Aorta (tissue), 5 donors: ENCODE measurements at regions not wholly inside any gene's neighbourhood (a gene's known extent, or its start where the extent isn't known, plus 50 kb on each side); places are given as distances from the start of the nearest gene placed in this dataset.

Source experiments
- ATAC-seq: fragments of 200-7000 bp; cut with Tn5 transposase; one replicate; pipeline ENCODE4 v1.9.1; 2022; ENCODE audit warnings: moderate library complexity; ENCODE audit not compliant: low FRiP score
- DNase-seq, 2 donors: peaks; one replicate each; pipeline ENCODE4 v3.0.0-alpha.2; 2020
- H3K27ac ChIP-seq, 2 donors: one replicate each; pipeline ENCODE4 v1.5.1; 2013; ENCODE audit warnings: low read length in 2 of 2, mild to moderate bottlenecking in 2 of 2, moderate library complexity in 2 of 2, control low read depth in 1 of 2, inconsistent platforms in 1 of 2, low read depth in 1 of 2
- H3K27me3 ChIP-seq, 2 donors: one replicate each; pipeline ENCODE4 v1.6.1; 2013; ENCODE audit warnings: control low read depth in 1 of 2, low read length in 1 of 2, mild to moderate bottlenecking in 1 of 2, moderate library complexity in 1 of 2; ENCODE audit not compliant: insufficient read depth in 2 of 2, control insufficient read depth in 1 of 2
- H3K36me3 ChIP-seq, 2 donors: one replicate each; pipeline ENCODE4 v1.6.1; 2013; ENCODE audit warnings: control low read depth in 1 of 2, low read length in 1 of 2, mild to moderate bottlenecking in 1 of 2; ENCODE audit not compliant: insufficient read depth in 2 of 2, control insufficient read depth in 1 of 2
- H3K4me1 ChIP-seq, 2 donors: one replicate each; pipeline ENCODE4 v1.6.1; 2013; ENCODE audit warnings: low read length in 2 of 2, control low read depth in 1 of 2, mild to moderate bottlenecking in 1 of 2, moderate library complexity in 1 of 2; ENCODE audit not compliant: insufficient read depth in 2 of 2, control insufficient read depth in 1 of 2
- H3K4me3 ChIP-seq, 2 donors: one replicate each; pipeline ENCODE4 v1.5.1; 2013; ENCODE audit warnings: low read length in 2 of 2, control low read depth in 1 of 2, mild to moderate bottlenecking in 1 of 2
- H3K9me3 ChIP-seq: one replicate; pipeline ENCODE4 v1.6.1; 2013; ENCODE audit warnings: mild to moderate bottlenecking, low read length; ENCODE audit not compliant: control insufficient read depth
- WGBS, 2 donors: extraction: QIAGEN DNeasy Blood & Tissue Kit; methylation state at CpG; one replicate each; pipeline ENCODE4 v1.1.7; 2013; 5-methylcytosine and 5-hydroxymethylcytosine counted together
- intact Hi-C, 2 donors: fragments of 100-400 bp; cut with DNase I; formaldehyde crosslinking; loops; one replicate each; pipeline versions ENCODE4 v1.14.2 to v1.15.0; 2022
- donor health status: healthy with polysubstance abuse.
- donor health status: Bipolar disorder and iron deficiency.
- donor health status: DM: no; HTN: no; CAD: no.
- donor health status: DM: no; HTN: no; CAD: no.
- donor health status: DM: yes; HTN: yes; CAD: no.

- Histone ChIP-seq H3K36me3 (no peaks in the 10 kb centered on the region), H3K27me3 (no peaks in the 10 kb centered on the region), H3K27ac (no peak overlapping the region), H3K9me3 (no peaks in the 10 kb centered on the region), H3K4me3 (no peak overlapping the region), H3K4me1 (no peaks in the 10 kb centered on the region)
- DNase-seq: peak in 1 of 2 donors; percentile 52
- intact Hi-C loops: no loop called here
- no peak for ATAC-seq
- 96 to 97% methylated on average over 11 of the region's 11 CpGs for WGBS, 2 donors
Measured at GRCh38 chr2:240298117-240298790, 137.2 kb upstream of the GPC1 start.

- H3K36me3 ChIP-seq: no peaks in the 10 kb centered on the region
- WGBS, 2 donors: 92% methylated on average over 18 of the region's 18 CpGs
- intact Hi-C loops: no loop called here
- no peaks in the 10 kb centered on the region for H3K27me3 ChIP-seq
- no peaks in the 10 kb centered on the region for H3K4me1 ChIP-seq
- ATAC-seq (no peak), DNase-seq (peak in 1 of 2 donors; percentile 55)
- H3K4me3 ChIP-seq: no peak overlapping the region
- no peak overlapping the region for H3K27ac ChIP-seq
- no peaks in the 10 kb centered on the region for H3K9me3 ChIP-seq
Measured at GRCh38 chr2:240298803-240299709, 136.4 kb upstream of the GPC1 start.

- peak in 1 of 2 donors; percentile 40 for DNase-seq
- H3K4me1 ChIP-seq: no peaks in the 10 kb centered on the region
Measured at GRCh38 chr2:240299710-240300068, 135.8 kb upstream of the GPC1 start.

GRCh38 chr2:240300261-240300821, 135.1 kb upstream of the GPC1 start:
- Histone ChIP-seq H3K4me1 (no peaks in the 10 kb centered on the region), H3K36me3 (no peaks in the 10 kb centered on the region), H3K27me3 (no peaks in the 10 kb centered on the region), H3K27ac (no peak overlapping the region), H3K9me3 (no peaks in the 10 kb centered on the region), H3K4me3 (no peak overlapping the region)
- DNase-seq (peak in 1 of 2 donors; percentile 58), ATAC-seq (no peak)
- intact Hi-C loops: no loop called here
- 74 to 77% methylated on average over 10 to 11 of the region's 11 CpGs for WGBS, 2 donors

More at GRCh38 chr2:240299710-240300068, 135.8 kb upstream of the GPC1 start:
- Histone ChIP-seq H3K27me3 (no peaks in the 10 kb centered on the region), H3K9me3 (no peaks in the 10 kb centered on the region), H3K27ac (no peak overlapping the region), H3K4me3 (no peak overlapping the region), H3K36me3 (no peaks in the 10 kb centered on the region)
- 69 to 70% methylated on average over 7 of the region's 7 CpGs for WGBS, 2 donors
- ATAC-seq: no peak
- intact Hi-C loops: no loop called here

- Histone ChIP-seq H3K4me1 (no peaks in the 10 kb centered on the region), H3K27ac (no peak overlapping the region), H3K36me3 (no peaks in the 10 kb centered on the region), H3K4me3 (no peak overlapping the region), H3K27me3 (no peaks in the 10 kb centered on the region), H3K9me3 (no peaks in the 10 kb centered on the region)
- DNase-seq (no peak), ATAC-seq (no peak)
- intact Hi-C loops: no loop called here
- 96 to 97% methylated on average over 8 of the region's 8 CpGs for WGBS, 2 donors
Measured at GRCh38 chr2:240300840-240301239, 134.6 kb upstream of the GPC1 start.

GRCh38 chr2:240301256-240301795, 134.1 kb upstream of the GPC1 start:
- no peak for ATAC-seq
- intact Hi-C loops: no loop called here
- no peaks in the 10 kb centered on the region for H3K9me3 ChIP-seq
- DNase-seq: peak in 1 of 2 donors; percentile 32
- H3K36me3 ChIP-seq: no peaks in the 10 kb centered on the region
- H3K27me3 ChIP-seq: no peaks in the 10 kb centered on the region
- 95 to 96% methylated on average over 13 of the region's 13 CpGs for WGBS, 2 donors
- no peaks in the 10 kb centered on the region for H3K4me1 ChIP-seq
- no peak overlapping the region for H3K27ac ChIP-seq
- no peak overlapping the region for H3K4me3 ChIP-seq

- no peaks in the 10 kb centered on the region for H3K4me1 ChIP-seq
- H3K9me3 ChIP-seq: no peaks in the 10 kb centered on the region
- no peaks in the 10 kb centered on the region for H3K27me3 ChIP-seq
- 96 to 100% methylated on average over 5 of the region's 5 CpGs for WGBS, 2 donors
- intact Hi-C loops: no loop called here
- no peak overlapping the region for H3K27ac ChIP-seq
- no peak overlapping the region for H3K4me3 ChIP-seq
- H3K36me3 ChIP-seq: no peaks in the 10 kb centered on the region
- ATAC-seq: no peak
- DNase-seq: peak in 1 of 2 donors; percentile 21
Measured at GRCh38 chr2:240302041-240302440, 133.4 kb upstream of the GPC1 start.

GRCh38 chr2:240302933-240303595, 132.4 kb upstream of the GPC1 start:
- Histone ChIP-seq H3K4me3 (no peak overlapping the region), H3K27me3 (no peaks in the 10 kb centered on the region), H3K4me1 (no peaks in the 10 kb centered on the region), H3K27ac (no peak overlapping the region), H3K9me3 (no peaks in the 10 kb centered on the region), H3K36me3 (no peaks in the 10 kb centered on the region)
- WGBS, 2 donors: 99 to 100% methylated on average over 1 of the region's 2 CpGs
- no peak for DNase-seq
- intact Hi-C loops: no loop called here
- no peak for ATAC-seq
